Omental fat pad (tissue), 3 donors: ENCODE measurements at regions not wholly inside any gene's neighbourhood (a gene's known extent, or its start where the extent isn't known, plus 50 kb on each side); places are given as distances from the start of the nearest gene placed in this dataset.
"Not testable (repeated sequence)": the region's sequence is repeated elsewhere in the genome, so short reads cannot be mapped to it uniquely, and the experiment has no call there.

Experiments used
- ATAC-seq: fragments of 150-250 bp; one replicate; pipeline ENCODE4 v1.9.1; 2016; ENCODE audit warnings: mild to moderate bottlenecking, moderate library complexity; ENCODE audit not compliant: low FRiP score
- DNase-seq: peaks from one replicate; pipeline ENCODE4 v3.0.0-alpha.2; 2019; ENCODE audit warnings: low spot score
- TF ChIP-seq, protein P1 (sequence below), 3 donors: fragments of 450-650 bp; IDR thresholded peaks; one replicate each; pipeline ENCODE4 v1.5.1; 2016 to 2017; ENCODE audit warnings: antibody characterized with exemption in 3 of 3, mild to moderate bottlenecking in 3 of 3, moderate library complexity in 2 of 3

DNA sequence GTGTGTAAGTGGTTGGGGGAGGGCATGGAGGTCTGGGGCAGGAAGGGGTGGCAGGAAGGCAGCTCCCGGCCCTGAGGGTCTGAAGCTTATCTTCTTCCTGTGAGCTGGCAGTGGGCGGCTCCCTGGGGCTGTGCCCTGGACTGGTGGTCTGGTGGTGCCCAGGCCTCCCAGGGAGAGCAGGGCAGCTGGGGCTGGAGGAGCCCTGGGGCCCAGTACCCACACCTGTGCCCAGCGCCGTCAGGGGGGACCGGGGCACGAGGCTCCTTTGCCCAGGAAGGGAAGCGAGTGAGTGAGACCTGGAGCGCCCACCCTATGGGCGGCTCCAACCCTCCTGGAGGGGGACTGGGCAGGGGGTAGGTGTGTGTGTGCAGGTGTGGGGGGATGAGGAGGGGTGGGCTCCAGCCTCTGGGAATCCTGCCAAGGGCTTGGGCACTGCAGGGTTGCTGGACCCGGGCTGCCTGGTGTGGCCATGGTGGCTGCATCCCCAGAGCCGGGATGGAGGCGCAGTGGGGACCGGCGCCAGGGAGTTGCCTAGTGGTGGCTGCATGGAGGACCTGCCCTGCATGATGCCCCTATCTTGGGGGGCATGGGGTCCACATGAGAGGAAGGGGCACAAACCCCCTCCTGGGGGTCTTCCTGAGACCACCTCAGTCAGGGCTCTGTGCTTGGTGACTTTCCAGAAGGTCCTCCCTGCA, 353.6 kb downstream of the TMEM121 start:
- DNase-seq (no peak), ATAC-seq (no peak)
- TF ChIP-seq, protein P1, sequence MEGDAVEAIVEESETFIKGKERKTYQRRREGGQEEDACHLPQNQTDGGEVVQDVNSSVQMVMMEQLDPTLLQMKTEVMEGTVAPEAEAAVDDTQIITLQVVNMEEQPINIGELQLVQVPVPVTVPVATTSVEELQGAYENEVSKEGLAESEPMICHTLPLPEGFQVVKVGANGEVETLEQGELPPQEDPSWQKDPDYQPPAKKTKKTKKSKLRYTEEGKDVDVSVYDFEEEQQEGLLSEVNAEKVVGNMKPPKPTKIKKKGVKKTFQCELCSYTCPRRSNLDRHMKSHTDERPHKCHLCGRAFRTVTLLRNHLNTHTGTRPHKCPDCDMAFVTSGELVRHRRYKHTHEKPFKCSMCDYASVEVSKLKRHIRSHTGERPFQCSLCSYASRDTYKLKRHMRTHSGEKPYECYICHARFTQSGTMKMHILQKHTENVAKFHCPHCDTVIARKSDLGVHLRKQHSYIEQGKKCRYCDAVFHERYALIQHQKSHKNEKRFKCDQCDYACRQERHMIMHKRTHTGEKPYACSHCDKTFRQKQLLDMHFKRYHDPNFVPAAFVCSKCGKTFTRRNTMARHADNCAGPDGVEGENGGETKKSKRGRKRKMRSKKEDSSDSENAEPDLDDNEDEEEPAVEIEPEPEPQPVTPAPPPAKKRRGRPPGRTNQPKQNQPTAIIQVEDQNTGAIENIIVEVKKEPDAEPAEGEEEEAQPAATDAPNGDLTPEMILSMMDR (IDR thresholded peaks at IDR 0.05): no peak

DNA sequence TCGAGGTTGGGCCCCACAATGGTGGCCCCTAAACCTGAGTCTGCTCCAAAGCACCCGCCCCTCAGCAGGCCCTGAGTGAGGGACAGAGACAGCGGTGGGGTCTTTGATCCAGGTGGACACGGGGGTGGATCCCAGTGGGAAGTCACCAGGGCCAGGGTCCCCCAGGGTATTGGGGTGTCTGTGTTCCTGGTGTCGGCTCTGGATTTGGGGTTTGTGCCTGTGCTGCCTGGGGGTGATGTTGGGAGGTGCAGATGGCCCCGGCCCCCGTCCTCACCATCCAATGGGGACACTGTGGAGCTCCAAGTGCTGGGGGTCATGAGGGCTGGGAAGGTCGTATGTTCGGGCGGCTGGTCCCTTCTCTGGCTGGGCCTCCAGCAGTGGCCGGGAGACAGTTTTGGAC, 354.2 kb downstream of the TMEM121 start:
- DNase-seq: no peak
- TF ChIP-seq, protein P1 (IDR thresholded peaks at IDR 0.05): no peak
- ATAC-seq: no peak

DNA sequence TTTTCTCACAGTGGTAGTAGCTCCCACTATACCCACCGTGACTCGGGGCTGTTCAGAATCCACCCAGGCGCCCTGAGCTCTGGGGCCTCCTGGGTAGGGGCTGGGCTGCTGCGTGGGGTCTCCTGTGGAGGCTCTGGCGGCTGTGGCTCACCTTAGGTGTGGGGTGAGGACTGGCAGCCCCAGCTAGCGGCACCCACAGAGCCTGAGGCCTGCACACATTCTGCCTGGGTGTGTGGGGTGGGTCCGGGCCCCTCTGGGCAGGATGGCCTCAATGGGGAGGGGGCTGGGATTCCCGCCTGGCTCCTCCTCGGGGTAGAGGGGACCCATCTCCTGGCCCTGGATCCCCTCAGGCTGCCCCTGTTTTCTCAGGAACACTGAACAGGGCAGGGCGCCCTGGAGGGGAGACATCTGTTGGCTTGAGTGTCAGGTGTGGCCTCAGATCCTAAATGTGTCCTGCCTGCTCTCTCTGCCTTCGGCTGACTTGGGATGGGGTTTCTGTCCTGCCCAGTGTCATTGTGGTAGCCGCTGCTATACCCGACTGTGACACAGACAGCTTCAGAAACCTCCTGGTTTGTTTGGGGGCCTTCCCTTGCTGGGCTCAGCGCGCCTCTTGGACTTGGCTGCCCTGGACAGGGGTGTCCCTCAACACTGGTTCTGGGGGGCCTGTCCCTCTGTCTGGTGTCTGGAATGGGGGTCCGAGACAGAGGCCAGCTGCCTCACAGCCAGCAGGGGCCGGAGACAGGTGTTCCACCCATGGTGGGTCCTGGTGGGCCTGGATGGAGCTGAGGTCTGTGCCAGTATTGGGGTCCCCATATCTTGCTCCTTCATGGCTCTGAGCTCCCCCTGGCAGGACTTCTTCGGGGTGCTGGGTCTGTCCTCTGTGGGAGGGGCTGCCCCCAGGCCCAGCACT, 354.9 kb downstream of the TMEM121 start:
- TF ChIP-seq, protein P1 (IDR thresholded peaks at IDR 0.05): no peak
- DNase-seq (no peak), ATAC-seq (no peak)

DNA sequence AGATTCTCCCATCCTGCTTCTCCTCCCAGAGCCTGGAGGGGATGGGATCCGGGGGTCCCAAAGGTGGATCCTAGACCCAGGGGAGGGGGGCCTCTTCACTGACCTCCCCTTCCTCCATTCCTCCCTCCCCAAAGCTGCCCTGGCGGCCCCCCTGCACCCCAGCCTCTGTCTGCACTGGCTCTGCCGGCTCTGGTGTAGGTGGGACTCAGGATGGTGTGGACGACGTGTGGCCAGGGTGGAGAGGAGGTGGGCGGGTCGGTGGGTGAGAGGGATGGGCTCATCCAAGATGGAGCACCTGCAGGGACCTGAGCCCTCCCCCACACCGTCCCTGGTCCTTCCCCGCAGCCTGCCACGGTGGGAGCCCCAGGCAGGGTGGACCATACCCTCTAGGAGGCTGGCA, 355.6 kb downstream of the TMEM121 start:
- not testable (repeated sequence) for ATAC-seq, DNase-seq

DNA sequence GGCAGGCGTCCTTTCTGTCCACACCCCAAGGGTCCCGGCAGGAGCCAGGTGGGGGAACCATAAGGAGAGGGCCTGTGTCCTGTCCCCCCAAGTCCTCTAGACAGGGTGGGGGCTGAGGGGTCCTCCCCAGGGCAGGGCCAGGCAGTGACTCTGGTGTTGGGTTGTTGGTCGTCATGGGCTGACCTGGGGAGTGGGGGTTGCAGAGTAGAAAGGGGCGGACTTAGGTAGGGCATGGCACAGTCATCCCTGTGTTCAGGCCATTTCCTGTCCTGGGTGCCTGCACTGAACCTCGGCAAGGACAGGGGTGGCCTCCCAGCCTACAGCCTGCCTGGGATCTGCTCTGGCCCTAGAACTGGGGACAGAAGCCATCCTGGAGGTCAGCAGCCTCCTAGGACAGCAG, 356.2 kb downstream of the TMEM121 start:
- ATAC-seq (no peak), DNase-seq (no peak)
- TF ChIP-seq, protein P1 (IDR thresholded peaks at IDR 0.05): no peak

DNA sequence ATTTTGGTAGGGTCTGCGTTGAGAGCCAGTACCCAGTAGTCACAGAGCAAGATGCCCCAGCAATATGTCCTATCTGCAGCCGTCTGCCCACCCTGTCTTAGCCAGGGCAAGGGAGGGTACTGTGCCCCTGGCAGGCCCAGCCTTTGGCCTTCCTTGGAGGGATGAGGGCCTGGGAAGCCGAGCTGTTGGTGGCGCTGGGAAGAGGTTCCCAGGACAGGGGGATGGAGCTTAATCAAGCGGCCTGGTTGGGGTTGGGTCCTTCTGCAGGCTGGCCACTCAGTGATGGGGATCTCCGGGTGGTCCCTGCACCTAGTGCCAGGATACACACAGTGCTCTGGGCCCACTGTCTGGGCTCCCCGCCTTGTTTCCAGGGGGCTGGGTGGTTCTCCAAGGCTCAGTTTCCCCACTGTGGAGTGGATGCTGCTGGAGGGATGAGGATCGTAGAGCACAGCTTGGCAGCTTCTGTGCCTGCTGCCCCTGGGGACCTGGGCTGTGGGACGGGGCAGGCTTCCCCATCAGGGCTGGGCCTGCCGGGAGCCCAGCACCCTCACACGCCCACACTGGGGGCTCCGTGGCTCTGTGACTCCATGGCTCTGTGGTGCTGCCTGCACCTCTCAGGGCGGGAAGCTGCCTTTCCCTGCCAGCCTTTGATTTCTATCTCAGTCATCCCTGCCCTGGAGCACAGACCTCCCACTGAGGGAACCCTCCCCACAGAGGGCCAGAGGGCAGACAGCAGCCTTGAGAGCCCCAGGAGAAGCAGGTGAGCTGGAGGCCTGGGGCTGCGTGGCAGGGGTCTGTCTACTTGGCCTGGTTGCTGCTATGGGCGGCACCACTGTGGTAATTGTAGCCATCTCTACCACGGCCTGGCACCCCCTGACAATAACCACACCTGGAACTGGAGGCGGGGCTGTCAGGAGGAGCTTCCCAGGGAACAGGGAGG, 357.0 kb downstream of the TMEM121 start:
- TF ChIP-seq, protein P1 (IDR thresholded peaks at IDR 0.05): no peak
- ATAC-seq (no peak), DNase-seq (no peak)

DNA sequence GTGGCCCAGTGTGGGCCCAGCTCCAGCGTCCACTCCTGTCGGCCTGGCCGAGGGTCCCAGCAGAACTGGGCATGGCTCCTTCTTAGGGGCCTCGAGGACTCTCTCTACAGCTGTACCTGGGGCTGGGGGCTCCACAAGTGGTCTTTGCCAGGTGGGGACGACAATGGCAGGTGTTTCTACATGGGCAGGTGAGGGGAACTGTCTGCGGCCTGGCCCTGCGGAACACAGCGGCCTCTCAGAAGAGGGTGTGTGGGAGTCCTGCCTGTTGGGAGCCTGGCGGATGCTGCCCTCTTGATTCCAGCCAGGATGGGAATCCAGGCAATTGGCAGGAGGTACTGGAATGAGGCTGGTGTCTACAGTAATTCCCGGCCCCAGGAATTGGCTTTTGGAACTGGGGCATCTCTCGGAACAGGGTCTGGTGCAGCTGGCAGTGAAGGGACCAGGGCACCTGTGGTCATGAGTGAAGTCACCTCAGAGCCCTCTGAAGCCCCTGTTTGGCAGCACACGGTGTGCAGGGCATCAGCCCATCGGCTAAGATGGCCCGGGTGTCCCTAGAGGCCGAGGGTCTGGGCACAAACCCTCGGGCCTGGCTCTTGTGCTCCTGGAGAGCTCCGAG, 357.9 kb downstream of the TMEM121 start:
- ATAC-seq: not testable (repeated sequence)

More for the DNA sequence above, 357.9 kb downstream of the TMEM121 start:
- not testable (repeated sequence) for DNase-seq
